Activated effector memory CD4-positive, alpha-beta T cell treated with anti-CD3 and anti-CD28 coated beads, Interleukin-2, amount 50 U/mL, for 16 hours (primary cell): ENCODE measurements at regions not wholly inside any gene's neighbourhood (a gene's known extent, or its start where the extent isn't known, plus 50 kb on each side); places are given as distances from the start of the nearest gene placed in this dataset.
"Not testable (repeated sequence)": the region's sequence is repeated elsewhere in the genome, so short reads cannot be mapped to it uniquely, and the experiment has no call there.

Experiments
- DNase-seq: peaks from one replicate; pipeline ENCODE4 v3.0.0-alpha.2; 2020

GRCh38 chr5:58197875-58198274, 262.0 kb downstream of the PLK2 start:
- no peak for DNase-seq

GRCh38 chr5:58191443-58191842, 268.4 kb downstream of the PLK2 start:
- DNase-seq = no peak

- DNase-seq = no peak
Measured at GRCh38 chr5:58188262-58188651, 271.6 kb downstream of the PLK2 start.

- no peak for DNase-seq
Measured at GRCh38 chr5:58187432-58188261, 272.2 kb downstream of the PLK2 start.

GRCh38 chr5:58185801-58186200, 274.1 kb downstream of the PLK2 start:
- no peak for DNase-seq

- no peak for DNase-seq
Measured at GRCh38 chr5:58185397-58185796, 274.5 kb downstream of the PLK2 start.

- DNase-seq = no peak
Measured at GRCh38 chr5:58184910-58185309, 275.0 kb downstream of the PLK2 start.

GRCh38 chr5:58183786-58184085, 276.1 kb downstream of the PLK2 start:
- no peak for DNase-seq

GRCh38 chr5:58183078-58183785, 276.7 kb downstream of the PLK2 start:
- no peak for DNase-seq

GRCh38 chr5:58182287-58182841, 277.5 kb downstream of the PLK2 start:
- DNase-seq = no peak

- no peak for DNase-seq
Measured at GRCh38 chr5:58181578-58182286, 278.2 kb downstream of the PLK2 start.

- DNase-seq = no peak
Measured at GRCh38 chr5:58172946-58173345, 286.9 kb downstream of the PLK2 start.

- no peak for DNase-seq
Measured at GRCh38 chr5:58165152-58165551, 294.7 kb downstream of the PLK2 start.

- not testable (repeated sequence) for DNase-seq
Measured at GRCh38 chr5:58161889-58162288, 298.0 kb downstream of the PLK2 start.

GRCh38 chr5:58156973-58157701, 302.7 kb downstream of the PLK2 start:
- no peak for DNase-seq

GRCh38 chr5:58156361-58156760, 303.5 kb downstream of the PLK2 start:
- DNase-seq = no peak

- no peak for DNase-seq
Measured at GRCh38 chr5:58153255-58153654, 306.6 kb downstream of the PLK2 start.

GRCh38 chr5:58151414-58151813, 308.5 kb downstream of the PLK2 start:
- DNase-seq = no peak

GRCh38 chr5:58150926-58151325, 309.0 kb downstream of the PLK2 start:
- DNase-seq = no peak

GRCh38 chr5:58149746-58150145, 310.1 kb downstream of the PLK2 start:
- DNase-seq = no peak

GRCh38 chr5:58149345-58149744, 310.5 kb downstream of the PLK2 start:
- no peak for DNase-seq

GRCh38 chr5:58148254-58148775, 311.6 kb downstream of the PLK2 start:
- DNase-seq = no peak
